ENCODE measurements at regions not wholly inside any gene's neighbourhood (a gene's known extent, or its start where the extent isn't known, plus 50 kb on each side); places are given as distances from the start of the nearest gene placed in this dataset.

- ChIA-PET POLR2A (no interaction called here), CTCF (no interaction called here), RAD21 (ENCODE audit: low non-redundant PET in 1 of 2, low total read pairs in 2 of 2, uncharacterized antibody in 2 of 2, unreplicated experiment in 2 of 2) (no interaction called here)
- H3K27me3 ChIP-seq (ENCODE audit: insufficient read depth, low read length) = no peaks in the 10 kb centered on the region
- no TSS peak for BruUV-seq (replicated peaks)
- no peak overlapping the region for H2AFZ ChIP-seq (ENCODE audit: low read depth, low read length, poor library complexity, severe bottlenecking)
- no peak overlapping the region for H3K4me2 ChIP-seq (ENCODE audit: low read length)
- no peak overlapping the region for H3K9ac ChIP-seq (ENCODE audit: low read length)
- TF ChIP-seq ELF1 (IDR thresholded peaks at IDR 0.05; ENCODE audit: borderline replicate concordance, low read depth) (no peak), CTCF (IDR thresholded peaks at IDR 0.05 in 2 of 3, conservative IDR thresholded peaks at IDR 0.05 in 1 of 3; ENCODE audit: borderline replicate concordance in 1 of 3, insufficient read depth in 1 of 3, low read depth in 2 of 3, low read length in 2 of 3) (no peak), MAX (IDR thresholded peaks at IDR 0.05) (no peak), REST (IDR thresholded peaks at IDR 0.05; ENCODE audit: low read depth) (no peak), CEBPB (IDR thresholded peaks at IDR 0.05; ENCODE audit: low read depth) (no peak), TCF7L2 (IDR thresholded peaks at IDR 0.05; ENCODE audit: borderline replicate concordance, extremely low read depth, insufficient read depth, insufficient read length) (no peak), ATF3 (IDR thresholded peaks at IDR 0.05) (no peak), SRF (IDR thresholded peaks at IDR 0.05; ENCODE audit: low read depth) (no peak), ZNF274 (IDR thresholded peaks at IDR 0.05; ENCODE audit: low read depth, low read length) (no peak), JUND (IDR thresholded peaks at IDR 0.05) (no peak), YY1 (IDR thresholded peaks at IDR 0.05; ENCODE audit: extremely low read depth, insufficient replicate concordance, low read depth, low read length) (no peak)
- no peaks in the 10 kb centered on the region for H3K36me3 ChIP-seq (ENCODE audit: control insufficient read depth in 1 of 2, insufficient read depth in 2 of 2, low read length in 2 of 2)
- H3K27ac ChIP-seq (ENCODE audit: low read depth, low read length) = no peak overlapping the region
- no peaks in the 10 kb centered on the region for H3K79me2 ChIP-seq (ENCODE audit: insufficient read depth, low read length)
- no peak overlapping the region for H3K4me3 ChIP-seq (replicated peaks in 1 of 2; ENCODE audit: low read depth in 1 of 2, low read length in 2 of 2)
- no peak for ATAC-seq
- H3K9me3 ChIP-seq (ENCODE audit: control insufficient read depth in 1 of 2, insufficient read depth in 1 of 2, low read depth in 1 of 2, low read length in 2 of 2) = peaks cover 3 to 14% of the 10 kb centered on the region in 2 experiments; a peak in 2 of 4 replicates
- H3K4me1 ChIP-seq (ENCODE audit: control insufficient read depth in 1 of 2, insufficient read depth in 2 of 2, low read length in 2 of 2) = no peaks in the 10 kb centered on the region
- intact Hi-C loops (cut with micrococcal nuclease) = no loop called here
- H3K9me2 ChIP-seq (ENCODE audit: insufficient read depth) = no peaks in the 10 kb centered on the region
- no peak for DNase-seq (ENCODE audit: low read depth, low spot score)
- H4K20me1 ChIP-seq (ENCODE audit: insufficient read depth) = no peaks in the 10 kb centered on the region
Measured at GRCh38 chr3:22296601-22297000, 545.6 kb upstream of the ZNF385D start.
